MM.1S (cell line): ENCODE measurements at regions not wholly inside any gene's neighbourhood (a gene's known extent, or its start where the extent isn't known, plus 50 kb on each side); places are given as distances from the start of the nearest gene placed in this dataset.
"Not testable (repeated sequence)": the region's sequence is repeated elsewhere in the genome, so short reads cannot be mapped to it uniquely, and the experiment has no call there.

ENCODE experiments used
- DNase-seq: peaks from one replicate; pipeline ENCODE4 v3.0.0-alpha.2; 2015
- H2AFZ ChIP-seq: fragments of 300-600 bp; sonication (generic); 2 replicates; pipeline ENCODE4 v1.6.0; 2016; ENCODE audit warnings: antibody characterized with exemption, low read length
- H3F3A ChIP-seq: fragments of 300-600 bp; sonication (generic); 2 replicates; pipeline ENCODE4 v1.6.1; 2016; ENCODE audit warnings: mild to moderate bottlenecking, antibody characterized with exemption, low read length, moderate library complexity, mixed read lengths; ENCODE audit not compliant: insufficient read depth
- H3K27ac ChIP-seq: fragments of 300-600 bp; sonication (generic); 2 replicates; pipeline ENCODE4 v1.5.1; 2016; ENCODE audit warnings: mild to moderate bottlenecking, low read length
- H3K27me3 ChIP-seq: fragments of 300-600 bp; sonication (generic); replicated peaks from 2 replicates; pipeline ENCODE4 v1.6.0; 2016; ENCODE audit warnings: low read length; ENCODE audit not compliant: insufficient read depth
- H3K36me3 ChIP-seq: fragments of 300-600 bp; sonication (generic); replicated peaks from 2 replicates; pipeline ENCODE4 v1.6.1; 2016; ENCODE audit warnings: mild to moderate bottlenecking, low read length, mixed read lengths; ENCODE audit not compliant: insufficient read depth
- H3K4me1 ChIP-seq: fragments of 300-600 bp; sonication (generic); 2 replicates; pipeline ENCODE4 v1.6.1; 2016; ENCODE audit warnings: low read length, mixed read lengths
- H3K4me2 ChIP-seq: fragments of 300-600 bp; sonication (generic); 2 replicates; pipeline ENCODE4 v1.6.0; 2016; ENCODE audit warnings: low read depth, low read length
- H3K4me3 ChIP-seq: fragments of 300-600 bp; sonication (generic); 2 replicates; pipeline ENCODE4 v1.5.1; 2016; ENCODE audit warnings: low read length, mixed read lengths
- H3K79me2 ChIP-seq: fragments of 300-600 bp; sonication (generic); 2 replicates; pipeline ENCODE4 v1.6.1; 2016; ENCODE audit warnings: mixed run types, low read length, mixed read lengths
- H3K9ac ChIP-seq: fragments of 300-600 bp; sonication (generic); 2 replicates; pipeline ENCODE4 v1.6.1; 2016; ENCODE audit warnings: low read length, mixed read lengths
- H3K9me2 ChIP-seq: fragments of 300-600 bp; sonication (generic); replicated peaks from 2 replicates; pipeline ENCODE4 v1.6.1; 2016; ENCODE audit warnings: mild to moderate bottlenecking, low read length, mixed read lengths; ENCODE audit not compliant: insufficient read depth
- H3K9me3 ChIP-seq: fragments of 300-600 bp; sonication (generic); replicated peaks from 2 replicates; pipeline ENCODE4 v1.6.1; 2016; ENCODE audit warnings: mild to moderate bottlenecking, low read length, mixed read lengths; ENCODE audit not compliant: insufficient read depth
- H4K20me1 ChIP-seq: fragments of 300-600 bp; sonication (generic); 2 replicates; pipeline ENCODE4 v1.6.1; 2016; ENCODE audit warnings: mild to moderate bottlenecking, low read length, moderate library complexity, mixed read lengths; ENCODE audit not compliant: insufficient read depth

DNA sequence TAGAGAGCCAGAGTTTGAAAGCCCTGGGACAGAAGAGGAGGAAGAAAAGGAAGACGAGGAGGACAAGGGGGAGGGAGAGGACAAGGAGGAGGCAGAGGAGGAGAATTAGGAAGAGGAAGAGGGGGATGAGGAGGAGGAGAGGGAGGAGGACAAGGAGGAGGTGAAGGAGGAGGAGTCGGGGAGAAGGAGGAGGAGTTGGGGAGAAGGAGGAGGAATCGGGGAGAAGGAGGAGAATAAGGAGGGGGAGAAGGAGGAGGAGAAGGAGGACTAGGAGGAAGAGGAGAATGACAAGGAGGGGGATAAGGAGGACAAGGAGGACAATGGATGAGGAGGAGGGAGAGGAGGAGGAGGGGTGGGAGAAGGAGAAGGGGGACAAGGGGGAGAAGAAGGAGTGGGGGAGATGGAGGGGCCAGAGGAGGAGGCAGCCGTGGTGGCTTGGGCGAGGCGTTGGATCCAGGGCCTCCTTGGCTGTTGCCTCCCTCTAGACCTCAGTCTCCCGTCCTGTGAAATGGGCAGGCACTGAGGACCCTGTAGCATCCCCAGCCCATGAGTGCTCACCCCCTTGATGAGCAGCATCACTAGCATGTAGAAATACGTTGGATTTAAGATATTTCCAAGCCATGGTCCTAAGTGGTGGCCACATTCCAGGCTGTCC, 179.6 kb downstream of the LMLN start:
- H3K4me1 ChIP-seq, H3K27ac ChIP-seq, H3K9me2 ChIP-seq, H3K27me3 ChIP-seq, H3K4me2 ChIP-seq, H2AFZ ChIP-seq, H4K20me1 ChIP-seq, H3K36me3 ChIP-seq, H3K4me3 ChIP-seq, H3F3A ChIP-seq, H3K9ac ChIP-seq, H3K9me3 ChIP-seq, H3K79me2 ChIP-seq, DNase-seq: not testable (repeated sequence)

DNA sequence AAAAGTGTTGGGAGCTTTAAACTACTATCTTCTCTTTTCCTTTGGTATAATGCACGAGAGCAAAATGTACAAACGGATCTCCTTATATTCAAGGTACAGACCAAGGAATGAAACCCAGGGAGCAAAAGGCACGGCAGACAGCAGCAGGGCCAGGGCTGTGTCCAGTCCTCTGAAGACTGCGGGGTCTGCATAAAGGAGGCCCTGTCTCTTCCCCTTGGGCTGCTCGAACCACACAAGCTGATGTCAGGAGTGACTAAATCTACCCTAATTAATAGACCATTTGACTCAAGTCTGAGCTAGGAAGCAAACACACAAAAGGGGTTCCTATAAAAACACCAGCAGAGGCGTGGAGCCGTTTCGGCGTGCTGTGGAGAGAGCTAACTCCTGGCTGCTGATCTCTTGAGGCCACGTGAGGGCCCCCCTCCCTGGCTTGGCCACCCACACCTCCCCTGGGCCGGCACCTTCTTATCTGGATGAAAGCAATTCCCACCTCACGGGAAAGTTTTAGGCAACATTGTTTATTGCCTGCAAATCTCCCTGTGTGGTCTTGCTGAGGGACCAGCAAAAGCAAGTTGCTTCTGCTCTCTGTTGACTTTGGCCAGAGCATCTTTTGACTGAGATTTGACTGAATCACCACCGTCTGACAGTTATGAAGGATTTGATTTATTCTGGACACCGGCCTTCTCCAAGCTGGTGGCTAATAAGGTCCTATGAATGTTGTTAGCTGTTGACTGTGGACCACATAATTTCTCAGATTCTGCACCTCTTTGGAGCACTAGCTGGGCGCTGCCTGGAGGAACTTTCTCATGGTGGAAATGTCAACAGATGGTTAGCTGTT, 183.5 kb downstream of the LMLN start:
- H3K27ac ChIP-seq, H3K4me1 ChIP-seq, H3K36me3 ChIP-seq, H3K4me2 ChIP-seq, H3F3A ChIP-seq, H4K20me1 ChIP-seq, H3K9me3 ChIP-seq, H3K9ac ChIP-seq, H3K27me3 ChIP-seq, H3K9me2 ChIP-seq, H3K79me2 ChIP-seq, H3K4me3 ChIP-seq, H2AFZ ChIP-seq, DNase-seq: not testable (repeated sequence)

DNA sequence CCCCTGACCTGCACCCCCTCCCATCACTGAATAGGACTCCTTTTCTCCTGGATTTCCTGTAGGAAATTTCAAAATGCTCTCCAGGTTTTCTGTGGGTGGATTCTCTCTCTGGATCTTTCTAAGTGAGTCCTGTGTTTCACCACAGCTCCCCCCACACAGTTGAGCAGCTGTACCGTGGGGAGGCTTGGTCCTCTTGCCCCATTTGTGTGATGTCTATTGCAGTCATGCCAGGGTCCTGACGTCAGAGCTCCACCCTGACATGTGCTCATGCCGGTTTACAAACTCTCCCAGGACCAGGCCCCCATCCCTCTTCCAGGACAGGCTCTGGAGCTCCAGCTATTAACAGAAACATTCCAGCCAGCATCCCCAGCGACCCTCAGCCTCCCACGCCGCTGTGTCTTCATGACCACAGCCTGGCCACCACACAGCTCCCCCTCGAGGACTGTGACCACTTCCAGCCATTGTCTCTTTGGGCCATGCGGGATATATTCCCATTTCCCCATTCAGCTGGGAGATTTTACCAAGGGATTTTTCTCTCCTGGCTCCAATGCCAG, 185.3 kb downstream of the LMLN start:
- DNase-seq = not testable (repeated sequence)

DNA sequence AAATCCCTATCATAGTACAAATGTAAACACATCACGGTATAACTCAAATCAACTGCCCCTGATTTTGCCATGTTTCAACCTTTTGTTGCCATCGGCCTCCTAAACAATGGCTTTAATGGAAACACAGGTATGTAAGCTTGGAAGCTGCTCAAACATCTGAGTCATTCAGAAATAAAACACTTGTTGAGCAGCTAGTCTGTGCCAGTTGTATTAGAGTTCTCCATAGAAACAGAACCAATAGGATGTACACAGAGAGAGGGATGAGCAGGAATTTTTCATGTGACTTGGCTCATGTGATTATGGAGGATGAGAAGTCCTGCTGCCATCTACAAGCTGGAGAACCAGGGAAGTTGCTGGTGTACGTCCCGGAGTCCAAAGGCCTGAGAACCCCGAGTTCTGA, 186.1 kb downstream of the LMLN start:
- not testable (repeated sequence) for H3K9me3 ChIP-seq, H3K9ac ChIP-seq, H2AFZ ChIP-seq, H3F3A ChIP-seq, H3K4me3 ChIP-seq, DNase-seq, H3K27me3 ChIP-seq, H4K20me1 ChIP-seq, H3K9me2 ChIP-seq, H3K79me2 ChIP-seq, H3K4me2 ChIP-seq, H3K4me1 ChIP-seq, H3K27ac ChIP-seq, H3K36me3 ChIP-seq

More for the DNA sequence above, 185.3 kb downstream of the LMLN start:
- H3K27me3 ChIP-seq, H3F3A ChIP-seq, H3K9ac ChIP-seq, H3K9me3 ChIP-seq, H4K20me1 ChIP-seq, H2AFZ ChIP-seq, H3K36me3 ChIP-seq, H3K9me2 ChIP-seq, H3K27ac ChIP-seq, H3K4me3 ChIP-seq, H3K4me2 ChIP-seq, H3K79me2 ChIP-seq, H3K4me1 ChIP-seq: not testable (repeated sequence)

DNA sequence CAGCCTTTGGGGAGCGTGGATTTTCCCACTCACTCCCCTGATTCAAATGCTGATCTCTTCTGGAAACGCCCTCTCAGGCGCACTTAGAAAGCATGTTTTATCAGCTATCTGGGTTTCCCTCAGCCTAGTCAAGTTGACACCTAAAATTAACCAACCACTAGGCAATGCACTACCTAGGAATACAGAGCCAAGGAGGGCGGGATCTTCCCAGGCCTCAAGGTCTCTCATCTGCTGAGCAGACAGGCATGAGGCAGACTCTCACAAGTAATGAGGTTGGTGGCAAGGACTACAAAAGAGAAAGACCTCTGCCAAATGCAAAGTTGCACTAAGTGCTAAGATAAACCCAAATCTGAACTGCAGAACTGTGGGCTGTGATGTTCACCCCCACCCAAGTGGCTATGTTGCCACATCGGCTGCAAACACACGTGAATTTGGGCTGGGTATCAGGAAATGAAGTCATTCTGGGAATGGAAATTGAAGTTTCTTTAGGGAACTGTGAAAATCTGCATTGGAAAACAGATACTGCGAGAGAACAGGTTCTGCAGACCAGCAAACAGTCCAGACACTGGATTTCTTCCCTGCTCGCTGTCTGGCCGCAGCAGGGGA, 186.6 kb downstream of the LMLN start:
- not testable (repeated sequence) for H4K20me1 ChIP-seq, H3K27me3 ChIP-seq, DNase-seq, H3K36me3 ChIP-seq, H3K4me3 ChIP-seq, H3K9ac ChIP-seq, H3K9me3 ChIP-seq, H3K4me1 ChIP-seq, H3K79me2 ChIP-seq, H3K9me2 ChIP-seq, H3F3A ChIP-seq, H3K27ac ChIP-seq, H2AFZ ChIP-seq, H3K4me2 ChIP-seq

DNA sequence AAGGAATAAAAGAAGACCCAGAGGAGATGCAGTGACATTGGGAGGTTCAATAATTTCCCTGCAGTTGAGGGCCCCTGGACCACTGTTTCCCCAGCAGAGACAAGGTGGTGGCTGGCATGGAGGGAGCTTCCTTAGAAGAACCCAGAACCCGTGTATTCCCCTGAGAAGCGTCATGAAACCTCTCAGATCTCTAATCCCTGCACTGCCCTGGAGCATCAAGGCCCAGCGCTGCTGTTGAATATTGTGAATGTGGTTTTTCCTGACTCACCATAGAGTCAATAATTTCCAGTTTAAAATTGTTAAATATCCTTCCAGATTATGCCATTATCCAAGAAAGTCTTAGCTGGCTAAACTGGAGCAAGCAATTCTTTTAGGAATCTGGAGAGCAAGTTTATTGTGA, 187.2 kb downstream of the LMLN start:
- not testable (repeated sequence) for DNase-seq, H3K9me3 ChIP-seq, H3K9me2 ChIP-seq, H4K20me1 ChIP-seq, H3K4me1 ChIP-seq, H3K27ac ChIP-seq, H2AFZ ChIP-seq, H3K27me3 ChIP-seq, H3K79me2 ChIP-seq, H3K4me2 ChIP-seq, H3K9ac ChIP-seq, H3K36me3 ChIP-seq, H3K4me3 ChIP-seq, H3F3A ChIP-seq

DNA sequence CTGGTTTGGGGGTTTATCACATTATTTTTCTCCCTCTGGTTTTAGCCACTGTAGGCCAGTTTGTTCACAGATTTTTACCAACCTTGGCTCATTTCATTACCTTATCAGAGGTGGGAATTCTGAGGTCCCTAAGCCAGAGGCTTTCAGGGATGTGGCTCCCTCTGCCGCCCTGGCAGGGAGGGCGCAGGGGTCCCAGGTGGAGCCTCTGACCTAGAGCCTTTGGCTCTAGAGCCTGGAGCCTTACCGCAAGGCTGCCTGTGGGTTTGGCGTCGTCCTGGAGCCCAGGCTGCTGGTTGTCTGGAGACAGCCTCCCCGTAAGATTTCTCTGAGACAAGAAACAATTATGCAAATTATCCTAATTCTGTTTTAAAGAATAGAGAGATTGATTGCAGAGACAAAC, 188.0 kb downstream of the LMLN start:
- H3K9me2 ChIP-seq, H3K9me3 ChIP-seq, H4K20me1 ChIP-seq, H3K79me2 ChIP-seq, H3K9ac ChIP-seq, H3K27me3 ChIP-seq, H2AFZ ChIP-seq, H3K4me1 ChIP-seq, H3K27ac ChIP-seq, H3K4me3 ChIP-seq, H3K4me2 ChIP-seq, H3K36me3 ChIP-seq, H3F3A ChIP-seq, DNase-seq: not testable (repeated sequence)
